Glomerular visceral epithelial cell (primary cell): ENCODE measurements at regions not wholly inside any gene's neighbourhood (a gene's known extent, or its start where the extent isn't known, plus 50 kb on each side); places are given as distances from the start of the nearest gene placed in this dataset.

Experiments used
- DNase-seq: peaks from one replicate; pipeline ENCODE4 v3.0.0-alpha.2; 2016; ENCODE audit errors: extremely low spot score

GRCh38 chr2:40803900-40804299, 352.0 kb upstream of the SLC8A1 start:
- peak; percentile 26 for DNase-seq

- no peak for DNase-seq
These were observed 357.3 kb upstream of the SLC8A1 start for GRCh38 chr2:40809156-40809555.

GRCh38 chr2:40814616-40815015, 362.7 kb upstream of the SLC8A1 start:
- DNase-seq = no peak

GRCh38 chr2:40820319-40820718, 368.4 kb upstream of the SLC8A1 start:
- DNase-seq = no peak

- DNase-seq = no peak
These were observed 371.6 kb upstream of the SLC8A1 start for GRCh38 chr2:40823478-40823877.

GRCh38 chr2:40824278-40824677, 372.4 kb upstream of the SLC8A1 start:
- no peak for DNase-seq

GRCh38 chr2:40827392-40827791, 375.5 kb upstream of the SLC8A1 start:
- no peak for DNase-seq

GRCh38 chr2:40831321-40831873, 379.5 kb upstream of the SLC8A1 start:
- no peak for DNase-seq

GRCh38 chr2:40841856-40842255, 390.0 kb upstream of the SLC8A1 start:
- DNase-seq = no peak

- peak; percentile 3 for DNase-seq
These were observed 392.7 kb upstream of the SLC8A1 start for GRCh38 chr2:40844353-40845277.

- DNase-seq = peak; percentile 25
These were observed 399.8 kb upstream of the SLC8A1 start for GRCh38 chr2:40851661-40852060.

- no peak for DNase-seq
These were observed 407.7 kb upstream of the SLC8A1 start for GRCh38 chr2:40859617-40860016.

GRCh38 chr2:40867829-40868228, 415.9 kb upstream of the SLC8A1 start:
- no peak for DNase-seq

- DNase-seq = no peak
These were observed 420.7 kb upstream of the SLC8A1 start for GRCh38 chr2:40872580-40872979.

GRCh38 chr2:40874380-40874779, 422.5 kb upstream of the SLC8A1 start:
- no peak for DNase-seq

- DNase-seq = no peak
These were observed 425.9 kb upstream of the SLC8A1 start for GRCh38 chr2:40877734-40878288.

- DNase-seq = no peak
These were observed 427.4 kb upstream of the SLC8A1 start for GRCh38 chr2:40879305-40879704.

- DNase-seq = no peak
These were observed 434.2 kb upstream of the SLC8A1 start for GRCh38 chr2:40886100-40886499.

GRCh38 chr2:40886655-40887054, 434.8 kb upstream of the SLC8A1 start:
- no peak for DNase-seq

- no peak for DNase-seq
These were observed 444.5 kb upstream of the SLC8A1 start for GRCh38 chr2:40896358-40896757.

GRCh38 chr2:40914666-40915065, 462.8 kb upstream of the SLC8A1 start:
- DNase-seq = no peak

GRCh38 chr2:40915651-40916050, 463.8 kb upstream of the SLC8A1 start:
- no peak for DNase-seq

GRCh38 chr2:40935349-40935748, 483.5 kb upstream of the SLC8A1 start:
- DNase-seq = no peak
